PC-3 (cell line): ENCODE measurements at regions not wholly inside any gene's neighbourhood (a gene's known extent, or its start where the extent isn't known, plus 50 kb on each side); places are given as distances from the start of the nearest gene placed in this dataset.

Source experiments
- ATAC-seq: fragments of 200-7000 bp; cut with Tn5 transposase; 2 replicates; pipeline ENCODE4 v1.9.1; 2020; ENCODE audit warnings: mild to moderate bottlenecking, moderate library complexity
- BruUV-seq: library from RNA; stranded (reverse); fragments of 400-500 nt; replicated peaks from 2 replicates; lab custom pipeline; 2021; lab: Mats Ljungman, UMichigan
- CTCF ChIA-PET: fragments of 300-600 bp; sonication (Branson Sonifier 250); formaldehyde crosslinking; loops from one replicate; lab custom pipeline; 2022; ENCODE audit warnings: antibody characterized with exemption; lab: Charles Lee
- POLR2A ChIA-PET: fragments of 300-600 bp; sonication (Branson Sonifier 250); formaldehyde crosslinking; loops from one replicate; lab custom pipeline; 2022; ENCODE audit warnings: antibody characterized with exemption; ENCODE audit not compliant: unreplicated experiment; lab: Charles Lee
- DNase-seq: peaks from one replicate; pipeline ENCODE4 v3.0.0-alpha.2; 2015
- H2AFZ ChIP-seq: fragments of 300-600 bp; sonication (generic); 2 replicates; pipeline ENCODE4 v1.6.0; 2016; ENCODE audit warnings: antibody characterized with exemption, low read length
- H3F3A ChIP-seq: fragments of 300-600 bp; sonication (generic); one replicate; pipeline ENCODE4 v1.6.0; 2017; ENCODE audit warnings: antibody characterized with exemption, low read length, control low read depth, mild to moderate bottlenecking; ENCODE audit not compliant: unreplicated experiment
- H3K27ac ChIP-seq: fragments of 300-600 bp; sonication (generic); 2 replicates; pipeline ENCODE4 v1.5.1; 2016; ENCODE audit warnings: mild to moderate bottlenecking, low read length
- H3K27me3 ChIP-seq: fragments of 300-600 bp; sonication (generic); 2 replicates; pipeline ENCODE4 v1.6.1; 2016; ENCODE audit warnings: low read length, mixed read lengths
- H3K36me3 ChIP-seq: fragments of 300-600 bp; sonication (generic); 2 replicates; pipeline ENCODE4 v1.6.1; 2016; ENCODE audit warnings: low read depth, mixed run types, low read length, mixed read lengths
- H3K4me1 ChIP-seq: fragments of 300-600 bp; sonication (generic); 2 replicates; pipeline ENCODE4 v1.5.1; 2016; ENCODE audit warnings: low read length; ENCODE audit not compliant: insufficient read depth
- H3K4me2 ChIP-seq: fragments of 300-600 bp; sonication (generic); 2 replicates; pipeline ENCODE4 v1.6.0; 2016; ENCODE audit warnings: low read length
- H3K4me3 ChIP-seq: fragments of 300-600 bp; sonication (generic); 2 replicates; pipeline ENCODE4 v1.5.1; 2016; ENCODE audit warnings: mild to moderate bottlenecking, low read length, mixed read lengths
- H3K79me2 ChIP-seq: fragments of 300-600 bp; sonication (generic); 2 replicates; pipeline ENCODE4 v1.6.1; 2017; ENCODE audit warnings: low read length, mixed read lengths
- H3K9ac ChIP-seq: fragments of 300-600 bp; sonication (generic); 2 replicates; pipeline ENCODE4 v1.6.0; 2016; ENCODE audit warnings: mild to moderate bottlenecking, low read length
- H3K9me2 ChIP-seq: fragments of 300-600 bp; sonication (generic); replicated peaks from 2 replicates; pipeline ENCODE4 v1.6.1; 2016; ENCODE audit warnings: mixed run types, low read length, mixed read lengths
- H3K9me3 ChIP-seq: fragments of 300-600 bp; sonication (generic); 2 replicates; pipeline ENCODE4 v1.6.1; 2016; ENCODE audit warnings: low read length, mixed read lengths
- H4K20me1 ChIP-seq: fragments of 300-600 bp; sonication (generic); 2 replicates; pipeline ENCODE4 v1.6.1; 2016; ENCODE audit warnings: low read length, mixed read lengths
- EZH2 ChIP-seq: fragments of 300-600 bp; sonication (generic); IDR thresholded peaks from one replicate; pipeline ENCODE4 v1.6.1; 2017; ENCODE audit warnings: antibody characterized with exemption, mild to moderate bottlenecking, low read length; ENCODE audit not compliant: unreplicated experiment
- EZH2phosphoT487 ChIP-seq: fragments of 300-600 bp; sonication (generic); IDR thresholded peaks from 2 replicates; pipeline ENCODE4 v1.6.1; 2018; ENCODE audit warnings: mild to moderate bottlenecking, antibody characterized with exemption, low read length, borderline replicate concordance
- intact Hi-C: fragments of 100-400 bp; cut with micrococcal nuclease; formaldehyde crosslinking; loops from 2 replicates; pipeline ENCODE4 v1.9.0; 2023
- TF ChIP-seq, protein P1 (sequence below): fragments of 300-600 bp; sonication (generic); conservative IDR thresholded peaks from 2 replicates; pipeline ENCODE4 v1.5.1; 2017; ENCODE audit warnings: antibody characterized with exemption, low read depth, mild to moderate bottlenecking, low read length

DNA sequence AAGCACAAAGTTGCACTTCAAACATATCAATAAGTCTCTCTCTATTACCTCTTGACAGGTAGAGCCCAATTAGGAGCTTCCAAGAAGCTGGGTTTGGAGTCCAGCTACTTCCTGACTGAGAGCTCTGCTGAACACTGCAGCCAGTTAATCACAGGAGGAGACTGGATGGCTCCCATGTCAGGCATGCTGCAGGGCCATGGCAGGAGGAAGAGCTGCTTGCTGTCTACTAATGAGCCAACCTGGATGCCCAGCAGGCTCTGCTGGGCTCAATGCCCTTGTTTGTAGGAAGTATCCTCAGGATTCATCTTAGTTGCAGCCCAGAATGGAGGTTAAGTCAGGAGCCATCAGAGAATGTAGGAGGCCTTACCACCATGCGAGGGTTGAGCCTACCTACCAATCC lies 91.9 kb downstream of the TMEM215 start:
- no peaks in the 10 kb centered on the region for H3K9me2 ChIP-seq
- ChIA-PET POLR2A (no interaction called here), CTCF (no interaction called here)
- H3K36me3 ChIP-seq, result no peaks in the 10 kb centered on the region
- ATAC-seq, result 0 out of 2 replicates have a peak, but pooled peaks have one; percentile 15
- H3K27me3 ChIP-seq, result peaks cover 10% of the 10 kb centered on the region; the same call in 1 of the 2 replicates
- no peaks in the 10 kb centered on the region for H3K79me2 ChIP-seq
- no peaks in the 10 kb centered on the region for H3K9me3 ChIP-seq
- H3F3A ChIP-seq, result no peaks in the 10 kb centered on the region
- no TSS peak for BruUV-seq
- TF ChIP-seq, protein P1, sequence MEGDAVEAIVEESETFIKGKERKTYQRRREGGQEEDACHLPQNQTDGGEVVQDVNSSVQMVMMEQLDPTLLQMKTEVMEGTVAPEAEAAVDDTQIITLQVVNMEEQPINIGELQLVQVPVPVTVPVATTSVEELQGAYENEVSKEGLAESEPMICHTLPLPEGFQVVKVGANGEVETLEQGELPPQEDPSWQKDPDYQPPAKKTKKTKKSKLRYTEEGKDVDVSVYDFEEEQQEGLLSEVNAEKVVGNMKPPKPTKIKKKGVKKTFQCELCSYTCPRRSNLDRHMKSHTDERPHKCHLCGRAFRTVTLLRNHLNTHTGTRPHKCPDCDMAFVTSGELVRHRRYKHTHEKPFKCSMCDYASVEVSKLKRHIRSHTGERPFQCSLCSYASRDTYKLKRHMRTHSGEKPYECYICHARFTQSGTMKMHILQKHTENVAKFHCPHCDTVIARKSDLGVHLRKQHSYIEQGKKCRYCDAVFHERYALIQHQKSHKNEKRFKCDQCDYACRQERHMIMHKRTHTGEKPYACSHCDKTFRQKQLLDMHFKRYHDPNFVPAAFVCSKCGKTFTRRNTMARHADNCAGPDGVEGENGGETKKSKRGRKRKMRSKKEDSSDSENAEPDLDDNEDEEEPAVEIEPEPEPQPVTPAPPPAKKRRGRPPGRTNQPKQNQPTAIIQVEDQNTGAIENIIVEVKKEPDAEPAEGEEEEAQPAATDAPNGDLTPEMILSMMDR, result no peak
- no peak for TF ChIP-seq EZH2phosphoT487
- no peak for TF ChIP-seq EZH2
- H3K27ac ChIP-seq, result no peak overlapping the region
- intact Hi-C loops, result no loop called here
- no peaks in the 10 kb centered on the region for H4K20me1 ChIP-seq
- H3K4me2 ChIP-seq, result no peak overlapping the region
- H3K9ac ChIP-seq, result no peak overlapping the region
- no peak overlapping the region for H2AFZ ChIP-seq
- no peaks in the 10 kb centered on the region for H3K4me1 ChIP-seq
- DNase-seq, result peak; percentile 15
- no peak overlapping the region for H3K4me3 ChIP-seq

DNA sequence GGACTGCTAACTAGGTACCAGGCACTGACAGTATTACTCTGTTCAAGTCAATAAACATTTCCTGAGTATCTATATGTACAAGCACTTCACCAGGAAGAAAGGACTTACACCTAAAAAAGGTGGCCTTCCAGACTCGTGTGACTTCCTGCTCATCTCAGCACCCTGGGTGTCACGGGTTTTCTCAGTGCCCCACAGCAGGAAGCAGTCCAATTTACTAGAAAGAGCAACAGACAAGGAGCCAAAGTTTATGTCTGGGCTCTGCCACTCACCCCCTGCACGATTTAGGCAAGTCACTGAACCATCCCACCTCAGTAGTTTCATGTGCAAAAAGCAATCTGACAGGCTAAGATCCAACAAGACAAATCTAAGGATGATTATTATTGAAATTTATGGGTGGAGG lies 92.4 kb downstream of the TMEM215 start:
- H2AFZ ChIP-seq, result no peak overlapping the region
- BruUV-seq, result no TSS peak
- ChIA-PET POLR2A (no interaction called here), CTCF (no interaction called here)
- H3K4me2 ChIP-seq, result no peak overlapping the region
- H3K9ac ChIP-seq, result no peak overlapping the region
- no peak overlapping the region for H3K4me3 ChIP-seq
- H3K9me3 ChIP-seq, result no peaks in the 10 kb centered on the region
- ATAC-seq (no peak), DNase-seq (no peak)
- H3K79me2 ChIP-seq, result no peaks in the 10 kb centered on the region
- H4K20me1 ChIP-seq, result no peaks in the 10 kb centered on the region
- no peaks in the 10 kb centered on the region for H3K4me1 ChIP-seq
- peaks cover 10% of the 10 kb centered on the region; the same call in 1 of the 2 replicates for H3K27me3 ChIP-seq
- no peaks in the 10 kb centered on the region for H3F3A ChIP-seq
- no peak overlapping the region for H3K27ac ChIP-seq
- no peaks in the 10 kb centered on the region for H3K36me3 ChIP-seq
- TF ChIP-seq, protein P1, result no peak
- TF ChIP-seq EZH2, result no peak
- intact Hi-C loops, result no loop called here
- H3K9me2 ChIP-seq, result no peaks in the 10 kb centered on the region

- no peak overlapping the region for H3K27ac ChIP-seq
- H3K9me2 ChIP-seq, result no peaks in the 10 kb centered on the region
- TF ChIP-seq EZH2phosphoT487 (no peak), EZH2 (no peak)
- TF ChIP-seq, protein P1, result no peak
- no peak overlapping the region for H3K4me2 ChIP-seq
- H3K4me1 ChIP-seq, result no peaks in the 10 kb centered on the region
- H3K36me3 ChIP-seq, result no peaks in the 10 kb centered on the region
- H2AFZ ChIP-seq, result no peak overlapping the region
- ChIA-PET CTCF (no interaction called here), POLR2A (no interaction called here)
- no peak for ATAC-seq
- H3F3A ChIP-seq, result no peaks in the 10 kb centered on the region
- no peak overlapping the region for H3K9ac ChIP-seq
- H3K79me2 ChIP-seq, result no peaks in the 10 kb centered on the region
- no peaks in the 10 kb centered on the region for H4K20me1 ChIP-seq
- no peak overlapping the region for H3K4me3 ChIP-seq
- intact Hi-C loops, result no loop called here
- no peaks in the 10 kb centered on the region for H3K9me3 ChIP-seq
- DNase-seq, result no peak
- BruUV-seq, result no TSS peak
- peaks cover 10% of the 10 kb centered on the region; the same call in 1 of the 2 replicates for H3K27me3 ChIP-seq
These were observed 93.8 kb downstream of the TMEM215 start for GRCh38 chr9:32877103-32877502.
